ENCODE measurements at regions not wholly inside any gene's neighbourhood (a gene's known extent, or its start where the extent isn't known, plus 50 kb on each side); places are given as distances from the start of the nearest gene placed in this dataset.

DNA sequence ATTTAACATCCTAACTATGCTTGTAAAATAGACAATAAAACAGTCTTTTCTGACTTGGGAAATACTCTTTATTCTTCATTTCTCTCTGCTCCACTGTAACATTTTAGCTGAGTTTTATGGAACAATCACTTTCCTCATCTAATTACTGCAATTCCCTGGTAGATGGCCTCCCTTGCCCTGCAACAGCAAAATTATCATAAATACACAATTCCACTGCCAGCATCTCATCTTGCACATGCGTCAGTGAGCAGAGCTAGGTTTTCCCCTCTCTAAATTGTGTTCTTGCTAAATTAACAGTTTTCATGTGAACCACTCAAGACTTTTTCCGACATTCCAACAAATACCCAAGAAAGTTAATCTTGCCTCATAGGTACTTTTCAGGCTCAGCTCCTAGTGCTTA lies 920.9 kb upstream of the GOT2 start:
- TF ChIP-seq, protein P1, sequence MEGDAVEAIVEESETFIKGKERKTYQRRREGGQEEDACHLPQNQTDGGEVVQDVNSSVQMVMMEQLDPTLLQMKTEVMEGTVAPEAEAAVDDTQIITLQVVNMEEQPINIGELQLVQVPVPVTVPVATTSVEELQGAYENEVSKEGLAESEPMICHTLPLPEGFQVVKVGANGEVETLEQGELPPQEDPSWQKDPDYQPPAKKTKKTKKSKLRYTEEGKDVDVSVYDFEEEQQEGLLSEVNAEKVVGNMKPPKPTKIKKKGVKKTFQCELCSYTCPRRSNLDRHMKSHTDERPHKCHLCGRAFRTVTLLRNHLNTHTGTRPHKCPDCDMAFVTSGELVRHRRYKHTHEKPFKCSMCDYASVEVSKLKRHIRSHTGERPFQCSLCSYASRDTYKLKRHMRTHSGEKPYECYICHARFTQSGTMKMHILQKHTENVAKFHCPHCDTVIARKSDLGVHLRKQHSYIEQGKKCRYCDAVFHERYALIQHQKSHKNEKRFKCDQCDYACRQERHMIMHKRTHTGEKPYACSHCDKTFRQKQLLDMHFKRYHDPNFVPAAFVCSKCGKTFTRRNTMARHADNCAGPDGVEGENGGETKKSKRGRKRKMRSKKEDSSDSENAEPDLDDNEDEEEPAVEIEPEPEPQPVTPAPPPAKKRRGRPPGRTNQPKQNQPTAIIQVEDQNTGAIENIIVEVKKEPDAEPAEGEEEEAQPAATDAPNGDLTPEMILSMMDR (IDR thresholded peaks at IDR 0.05; ENCODE audit: low read length): no peak
- TF ChIP-seq EZH2 (optimal IDR thresholded peaks at IDR 0.05; ENCODE audit: low read depth, low read length): no peak
